A673 (cell line): ENCODE measurements at regions not wholly inside any gene's neighbourhood (a gene's known extent, or its start where the extent isn't known, plus 50 kb on each side); places are given as distances from the start of the nearest gene placed in this dataset.

ENCODE experiments used
- BruUV-seq: library from RNA; stranded (reverse); fragments of 400-500 nt; replicated peaks from 2 replicates; lab custom pipeline; 2021; lab: Mats Ljungman, UMichigan
- CTCF ChIA-PET: fragments of 300-600 bp; sonication (Branson Sonifier 250); formaldehyde crosslinking; loops from one replicate; lab custom pipeline; 2022; ENCODE audit warnings: antibody characterized with exemption; lab: Charles Lee
- POLR2A ChIA-PET: fragments of 300-600 bp; sonication (Branson Sonifier 250); formaldehyde crosslinking; loops from one replicate; lab custom pipeline; 2022; ENCODE audit warnings: antibody characterized with exemption; ENCODE audit not compliant: low non-redundant PET; lab: Charles Lee
- DNase-seq: peaks from one replicate; pipeline ENCODE4 v3.0.0-alpha.2; 2015; ENCODE audit warnings: low spot score
- H3K27ac ChIP-seq: fragments of 200-600 bp; sonication (generic); 2 replicates; pipeline ENCODE4 v1.5.1; 2016; ENCODE audit warnings: mixed run types, low read depth, mild to moderate bottlenecking, mixed read lengths, antibody characterized with exemption, low read length; ENCODE audit not compliant: poor library complexity, severe bottlenecking
- H3K27me3 ChIP-seq: fragments of 200-600 bp; sonication (generic); replicated peaks from 2 replicates; pipeline ENCODE4 v1.6.1; 2017; ENCODE audit warnings: mixed run types, low read depth, mild to moderate bottlenecking, mixed read lengths, antibody characterized with exemption, low read length; ENCODE audit not compliant: insufficient read depth, poor library complexity
- H3K36me3 ChIP-seq: fragments of 200-600 bp; sonication (generic); 2 replicates; pipeline ENCODE4 v1.6.1; 2016; ENCODE audit warnings: mixed run types, mild to moderate bottlenecking, mixed read lengths, antibody characterized with exemption, low read length; ENCODE audit not compliant: insufficient read depth, poor library complexity, severe bottlenecking
- H3K4me1 ChIP-seq: fragments of 200-600 bp; sonication (generic); 2 replicates; pipeline ENCODE4 v1.6.1; 2017; ENCODE audit warnings: mixed run types, mild to moderate bottlenecking, mixed read lengths, antibody characterized with exemption, low read length; ENCODE audit not compliant: insufficient read depth, poor library complexity, severe bottlenecking
- H3K4me3 ChIP-seq: fragments of 200-600 bp; sonication (generic); 2 replicates; pipeline ENCODE4 v1.5.1; 2016; ENCODE audit warnings: low read depth, mixed run types, mild to moderate bottlenecking, mixed read lengths, low read length; ENCODE audit not compliant: poor library complexity, severe bottlenecking
- H3K9me3 ChIP-seq: fragments of 200-600 bp; sonication (generic); 2 replicates; pipeline ENCODE4 v1.6.1; 2016; ENCODE audit warnings: mixed run types, low read depth, mild to moderate bottlenecking, mixed read lengths, antibody characterized with exemption, low read length; ENCODE audit not compliant: poor library complexity, severe bottlenecking
- CTCF ChIP-seq: fragments of 300-800, 200-600 bp; sonication (generic); conservative IDR thresholded peaks from 2 replicates; pipeline ENCODE4 v1.5.1; 2017; ENCODE audit warnings: low read depth, mild to moderate bottlenecking, antibody characterized with exemption, low read length, moderate library complexity, mixed read lengths
- EZH2 ChIP-seq: fragments of 200-600 bp; sonication (generic); IDR thresholded peaks from 2 replicates; pipeline ENCODE4 v1.6.1; 2017; ENCODE audit warnings: borderline replicate concordance, low read depth, mild to moderate bottlenecking, mixed read lengths, antibody characterized with exemption, low read length; ENCODE audit not compliant: poor library complexity, severe bottlenecking
- intact Hi-C: fragments of 100-400 bp; cut with micrococcal nuclease; formaldehyde crosslinking; loops from one replicate; pipeline ENCODE4 v1.10.0; 2022; ENCODE audit not compliant: unreplicated experiment

DNA sequence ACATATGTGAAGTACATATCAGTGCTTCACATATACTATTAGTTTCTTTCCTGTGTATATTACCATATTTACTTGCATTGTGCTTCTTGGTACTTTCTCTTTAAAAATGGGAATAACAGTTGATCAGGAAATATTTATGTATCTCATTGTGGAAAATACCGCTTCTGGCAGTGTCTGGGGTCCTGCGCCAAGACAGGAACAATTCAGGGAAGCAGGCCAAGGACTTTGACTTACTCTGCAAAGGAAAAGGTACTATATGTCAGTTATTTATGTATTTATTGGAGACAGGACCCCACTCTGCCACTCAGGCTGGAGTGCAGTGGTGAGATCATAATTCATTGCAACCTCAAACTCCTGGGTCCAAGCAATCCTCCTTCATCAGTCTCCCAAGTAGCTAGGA is 57.7 kb upstream of the NBEA start:
- no peak for DNase-seq
- no peak overlapping the region for H3K27ac ChIP-seq
- peaks cover 13% of the 10 kb centered on the region for H3K27me3 ChIP-seq
- POLR2A ChIA-PET: no interaction called here
- H3K9me3 ChIP-seq: no peaks in the 10 kb centered on the region
- BruUV-seq: no TSS peak
- no peak overlapping the region for H3K4me3 ChIP-seq
- CTCF ChIA-PET: no interaction called here
- intact Hi-C loops: no loop called here
- H3K4me1 ChIP-seq: no peaks in the 10 kb centered on the region
- TF ChIP-seq EZH2 (no peak), CTCF (no peak)
- H3K36me3 ChIP-seq: no peaks in the 10 kb centered on the region

- no peak overlapping the region for H3K27ac ChIP-seq
- POLR2A ChIA-PET: no interaction called here
- no peaks in the 10 kb centered on the region for H3K36me3 ChIP-seq
- no peaks in the 10 kb centered on the region for H3K4me1 ChIP-seq
- no TSS peak for BruUV-seq
- H3K9me3 ChIP-seq: no peaks in the 10 kb centered on the region
- intact Hi-C loops: no loop called here
- CTCF ChIA-PET: no interaction called here
- peaks cover 8% of the 10 kb centered on the region for H3K27me3 ChIP-seq
- no peak for DNase-seq
- TF ChIP-seq EZH2 (no peak), CTCF (no peak)
- no peak overlapping the region for H3K4me3 ChIP-seq
These were observed 55.8 kb upstream of the NBEA start for GRCh38 chr13:34886121-34886875.

GRCh38 chr13:34886987-34887386 is 55.1 kb upstream of the NBEA start:
- ChIA-PET CTCF (no interaction called here), POLR2A (no interaction called here)
- Histone ChIP-seq H3K9me3 (no peaks in the 10 kb centered on the region), H3K27ac (no peak overlapping the region), H3K4me3 (no peak overlapping the region), H3K4me1 (no peaks in the 10 kb centered on the region), H3K27me3 (peaks cover 1% of the 10 kb centered on the region), H3K36me3 (no peaks in the 10 kb centered on the region)
- intact Hi-C loops: no loop called here
- no peak for DNase-seq
- no TSS peak for BruUV-seq
- no peak for TF ChIP-seq EZH2
- TF ChIP-seq CTCF: no peak
